NCI-H2196 (cell line): ENCODE measurements at regions not wholly inside any gene's neighbourhood (a gene's known extent, or its start where the extent isn't known, plus 50 kb on each side); places are given as distances from the start of the nearest gene placed in this dataset.
"Not testable (repeated sequence)": the region's sequence is repeated elsewhere in the genome, so short reads cannot be mapped to it uniquely, and the experiment has no call there.

Experiments
- DNase-seq: peaks from one replicate; lab custom pipeline; 2025; ENCODE audit not compliant: unreplicated experiment; lab: John Stamatoyannopoulos, UW

- not testable (repeated sequence) for DNase-seq
Observed at GRCh38 chr11:129763569-129763968, 52.1 kb upstream of the TMEM45B start.

- not testable (repeated sequence) for DNase-seq
Observed at GRCh38 chr11:129764204-129764603, 51.4 kb upstream of the TMEM45B start.
